Upper lobe of right lung (tissue), 1 donor: ENCODE measurements at regions not wholly inside any gene's neighbourhood (a gene's known extent, or its start where the extent isn't known, plus 50 kb on each side); places are given as distances from the start of the nearest gene placed in this dataset.

ENCODE experiments used
- ATAC-seq: fragments of 200-7000 bp; cut with Tn5 transposase; one replicate; pipeline ENCODE4 v1.9.1; 2020; ENCODE audit warnings: mild to moderate bottlenecking, moderate library complexity
- DNase-seq: peaks from one replicate; pipeline ENCODE4 v3.0.0-alpha.2; 2020
- H3K27ac ChIP-seq: fragments of 200-600 bp; one replicate; pipeline ENCODE4 v1.8.0; 2022
- H3K27me3 ChIP-seq: fragments of 200-600 bp; one replicate; pipeline ENCODE4 v1.8.0; 2022; ENCODE audit warnings: mild to moderate bottlenecking
- H3K36me3 ChIP-seq: fragments of 200-600 bp; one replicate; pipeline ENCODE4 v1.8.0; 2022
- H3K4me1 ChIP-seq: fragments of 200-600 bp; one replicate; pipeline ENCODE4 v1.8.0; 2022
- H3K4me3 ChIP-seq: fragments of 200-600 bp; one replicate; pipeline ENCODE4 v1.8.0; 2022; ENCODE audit warnings: mild to moderate bottlenecking
- H3K9me3 ChIP-seq: fragments of 200-600 bp; one replicate; pipeline ENCODE4 v1.8.0; 2022
- CTCF ChIP-seq: fragments of 200-600 bp; IDR thresholded peaks from one replicate; pipeline ENCODE4 v1.8.0; 2022; ENCODE audit warnings: antibody characterized with exemption
- intact Hi-C: fragments of 100-400 bp; cut with DNase I; formaldehyde crosslinking; loops from one replicate; pipeline ENCODE4 v1.11.0; 2022
- donor health status: DM: no; HTN: yes; CAD: no; lungs with severe emphysema.

- no peaks in the 10 kb centered on the region for H3K4me1 ChIP-seq
- H3K27me3 ChIP-seq = no peaks in the 10 kb centered on the region
- ATAC-seq = no peak
- no peak for TF ChIP-seq CTCF
- H3K4me3 ChIP-seq = no peak overlapping the region
- H3K9me3 ChIP-seq = no peaks in the 10 kb centered on the region
- no peaks in the 10 kb centered on the region for H3K36me3 ChIP-seq
- DNase-seq = no peak
- no peak overlapping the region for H3K27ac ChIP-seq
- intact Hi-C loops = no loop called here
Measured at GRCh38 chr5:37940931-37941623, 101.2 kb upstream of the GDNF start.

- Histone ChIP-seq H3K4me1 (no peaks in the 10 kb centered on the region), H3K27me3 (no peaks in the 10 kb centered on the region), H3K36me3 (no peaks in the 10 kb centered on the region), H3K4me3 (no peak overlapping the region), H3K27ac (no peak overlapping the region), H3K9me3 (no peaks in the 10 kb centered on the region)
- intact Hi-C loops = no loop called here
- no peak for TF ChIP-seq CTCF
- DNase-seq (no peak), ATAC-seq (no peak)
Measured at GRCh38 chr5:37938861-37939260, 99.0 kb upstream of the GDNF start.

DNA sequence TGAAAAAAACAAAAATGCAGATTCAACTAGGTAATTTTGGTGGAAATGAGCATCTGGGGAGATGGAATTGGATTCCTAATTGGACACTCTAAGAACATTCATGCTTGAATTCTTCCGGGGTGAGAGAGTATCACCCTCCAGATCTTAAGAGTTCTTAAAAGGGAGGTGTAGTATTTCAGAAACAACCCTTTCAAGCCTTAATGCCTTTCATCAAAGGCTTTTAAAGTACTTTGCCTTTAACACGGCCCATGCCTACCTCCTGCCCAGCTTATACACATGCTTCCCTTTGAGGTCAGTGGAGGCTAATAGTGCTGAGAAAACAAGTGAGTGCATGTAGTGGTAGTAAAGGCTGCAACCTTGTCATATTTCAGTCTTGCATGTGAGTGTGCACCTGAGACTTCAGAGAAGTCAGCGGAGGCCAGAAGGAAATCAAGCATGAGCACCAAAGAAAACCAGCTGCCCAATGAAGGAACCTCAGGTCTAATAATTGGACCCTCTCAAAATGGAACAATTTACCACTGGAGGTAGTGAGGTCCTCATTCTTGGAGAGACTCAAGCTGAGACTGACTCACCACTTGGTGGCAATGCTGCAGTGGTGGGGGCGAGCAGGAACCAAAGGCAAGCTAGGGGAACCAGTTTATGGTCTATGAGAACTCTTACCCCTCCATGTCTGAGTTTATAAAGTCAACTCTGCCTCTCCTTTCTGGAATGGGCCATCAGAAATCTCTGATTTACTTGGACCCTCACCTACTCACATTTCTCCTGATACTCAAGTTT lies 98.4 kb upstream of the GDNF start:
- Histone ChIP-seq H3K36me3 (no peaks in the 10 kb centered on the region), H3K27ac (no peak overlapping the region), H3K27me3 (no peaks in the 10 kb centered on the region), H3K4me1 (no peaks in the 10 kb centered on the region), H3K4me3 (no peak overlapping the region), H3K9me3 (no peaks in the 10 kb centered on the region)
- TF ChIP-seq CTCF = no peak
- intact Hi-C loops = no loop called here
- ATAC-seq (no peak), DNase-seq (no peak)

GRCh38 chr5:37936091-37936490 lies 96.2 kb upstream of the GDNF start:
- Histone ChIP-seq H3K27ac (no peak overlapping the region), H3K9me3 (no peaks in the 10 kb centered on the region), H3K4me3 (no peak overlapping the region), H3K4me1 (no peaks in the 10 kb centered on the region), H3K36me3 (no peaks in the 10 kb centered on the region), H3K27me3 (no peaks in the 10 kb centered on the region)
- ATAC-seq (no peak), DNase-seq (no peak)
- no peak for TF ChIP-seq CTCF
- intact Hi-C loops = no loop called here

GRCh38 chr5:37933576-37933975 lies 93.7 kb upstream of the GDNF start:
- Histone ChIP-seq H3K4me3 (no peak overlapping the region), H3K27me3 (no peaks in the 10 kb centered on the region), H3K36me3 (no peaks in the 10 kb centered on the region), H3K27ac (no peak overlapping the region), H3K4me1 (no peaks in the 10 kb centered on the region), H3K9me3 (no peaks in the 10 kb centered on the region)
- ATAC-seq = no peak
- DNase-seq = no peak
- TF ChIP-seq CTCF = no peak
- intact Hi-C loops = no loop called here
